Tibial nerve (tissue), 4 donors: ENCODE measurements at regions not wholly inside any gene's neighbourhood (a gene's known extent, or its start where the extent isn't known, plus 50 kb on each side); places are given as distances from the start of the nearest gene placed in this dataset.

ENCODE experiments used
- EP300 ChIP-seq, 2 donors: sonication (generic); formaldehyde crosslinking; IDR thresholded peaks; one replicate each; pipeline ENCODE4 v1.6.1; 2017; ENCODE audit warnings: antibody characterized with exemption in 2 of 2, mild to moderate bottlenecking in 1 of 2
- POLR2A ChIP-seq, 2 donors: fragments of 450-650 bp; IDR thresholded peaks; one replicate each; pipeline ENCODE4 v1.6.1; 2017; ENCODE audit warnings: antibody characterized with exemption in 2 of 2, mild to moderate bottlenecking in 2 of 2, moderate library complexity in 2 of 2
- TF ChIP-seq, protein P1 (sequence below), 5 experiments: fragments of 200-600 bp in 3 of 5; fragments of 450-650 bp in 2 of 5; sonication (generic) in 3 of 5; IDR thresholded peaks; one replicate each; pipeline ENCODE4 v1.5.1; 2016 to 2019; ENCODE audit warnings: antibody characterized with exemption in 5 of 5, mild to moderate bottlenecking in 3 of 5, moderate library complexity in 2 of 5

DNA sequence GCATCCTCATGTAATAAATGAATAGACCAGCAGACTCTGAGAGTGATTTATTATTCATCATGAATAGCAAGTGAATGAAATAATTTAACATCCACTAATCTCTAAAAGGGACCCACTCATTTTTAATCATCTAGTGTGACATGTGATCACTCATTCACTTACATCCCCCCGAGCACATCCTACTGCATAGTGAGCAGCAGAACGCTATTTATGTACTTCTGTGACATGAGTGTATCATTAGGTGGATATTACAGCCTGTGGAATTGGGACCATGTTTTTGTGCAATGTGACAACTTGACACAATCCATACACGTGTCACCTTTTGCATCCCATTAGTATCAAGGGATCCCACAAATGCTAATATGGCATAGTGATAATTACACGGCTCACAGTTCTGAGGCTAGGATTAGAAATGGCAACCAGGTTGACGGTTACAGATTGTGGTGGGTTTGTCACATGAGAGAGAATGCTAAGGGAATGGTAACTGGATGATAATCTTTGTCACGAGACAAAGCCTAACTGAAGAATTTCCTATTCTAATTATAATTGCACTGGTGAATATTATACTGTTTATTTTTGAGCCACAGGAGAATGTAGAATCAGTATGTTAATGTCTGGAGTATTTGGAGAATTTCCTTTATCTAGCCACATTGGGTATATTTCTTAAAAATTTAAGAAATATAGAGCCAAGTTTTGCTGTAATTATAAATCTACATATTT, 595.2 kb upstream of the TBL1XR1 start:
- TF ChIP-seq, protein P1, sequence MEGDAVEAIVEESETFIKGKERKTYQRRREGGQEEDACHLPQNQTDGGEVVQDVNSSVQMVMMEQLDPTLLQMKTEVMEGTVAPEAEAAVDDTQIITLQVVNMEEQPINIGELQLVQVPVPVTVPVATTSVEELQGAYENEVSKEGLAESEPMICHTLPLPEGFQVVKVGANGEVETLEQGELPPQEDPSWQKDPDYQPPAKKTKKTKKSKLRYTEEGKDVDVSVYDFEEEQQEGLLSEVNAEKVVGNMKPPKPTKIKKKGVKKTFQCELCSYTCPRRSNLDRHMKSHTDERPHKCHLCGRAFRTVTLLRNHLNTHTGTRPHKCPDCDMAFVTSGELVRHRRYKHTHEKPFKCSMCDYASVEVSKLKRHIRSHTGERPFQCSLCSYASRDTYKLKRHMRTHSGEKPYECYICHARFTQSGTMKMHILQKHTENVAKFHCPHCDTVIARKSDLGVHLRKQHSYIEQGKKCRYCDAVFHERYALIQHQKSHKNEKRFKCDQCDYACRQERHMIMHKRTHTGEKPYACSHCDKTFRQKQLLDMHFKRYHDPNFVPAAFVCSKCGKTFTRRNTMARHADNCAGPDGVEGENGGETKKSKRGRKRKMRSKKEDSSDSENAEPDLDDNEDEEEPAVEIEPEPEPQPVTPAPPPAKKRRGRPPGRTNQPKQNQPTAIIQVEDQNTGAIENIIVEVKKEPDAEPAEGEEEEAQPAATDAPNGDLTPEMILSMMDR (IDR thresholded peaks at IDR 0.05): no peak
- TF ChIP-seq POLR2A (IDR thresholded peaks at IDR 0.05): no peak
- no peak for TF ChIP-seq EP300 (IDR thresholded peaks at IDR 0.05)
